ENCODE measurements at regions not wholly inside any gene's neighbourhood (a gene's known extent, or its start where the extent isn't known, plus 50 kb on each side); places are given as distances from the start of the nearest gene placed in this dataset.

GRCh38 chr15:24879492-24879891 is 75.3 kb upstream of the SNRPN start:
- Mint-ChIP-seq H3K27ac (peak overlapping the region; percentile 85), H3K36me3 (peaks cover 28% of the 10 kb centered on the region), H3K9me3 (peaks cover 21% of the 10 kb centered on the region), H3K27me3 (ENCODE audit: low read depth) (no peaks in the 10 kb centered on the region; the same call in 1 of the 2 replicates), H3K4me3 (peak overlapping the region; percentile 34; the same call in 1 of the 2 replicates), H3K4me1 (peaks cover 42% of the 10 kb centered on the region)
- no peak for ATAC-seq
- CTCF ChIA-PET, result no interaction called here
- TF ChIP-seq IRF2 (CRISPR knock-in tag; IDR thresholded peaks at IDR 0.05; ENCODE audit: borderline replicate concordance, low read depth) (no peak), E2F5 (CRISPR knock-in tag; IDR thresholded peaks at IDR 0.05) (no peak), PREB (CRISPR knock-in tag; IDR thresholded peaks at IDR 0.05; ENCODE audit: borderline replicate concordance) (no peak), JAZF1 (CRISPR knock-in tag; IDR thresholded peaks at IDR 0.05) (no peak), EMX1 (CRISPR knock-in tag; IDR thresholded peaks at IDR 0.05) (no peak), ERG (CRISPR knock-in tag; IDR thresholded peaks at IDR 0.05) (no peak), GRHL2 (CRISPR knock-in tag; IDR thresholded peaks at IDR 0.05; ENCODE audit: insufficient replicate concordance, severe bottlenecking) (no peak)
- POLR2A ChIA-PET, result no interaction called here
- DNase-seq (ENCODE audit: low spot score), result no peak

GRCh38 chr15:24880663-24881062 is 74.1 kb upstream of the SNRPN start:
- Mint-ChIP-seq H3K4me1 (peaks cover 48% of the 10 kb centered on the region), H3K36me3 (peaks cover 25% of the 10 kb centered on the region), H3K4me3 (no peak overlapping the region), H3K27me3 (ENCODE audit: low read depth) (no peaks in the 10 kb centered on the region; the same call in 1 of the 2 replicates), H3K9me3 (peaks cover 15% of the 10 kb centered on the region), H3K27ac (no peak overlapping the region)
- CTCF ChIA-PET, result no interaction called here
- ATAC-seq (no peak), DNase-seq (ENCODE audit: low spot score) (no peak)
- POLR2A ChIA-PET, result no interaction called here
- TF ChIP-seq GRHL2 (CRISPR knock-in tag; IDR thresholded peaks at IDR 0.05; ENCODE audit: insufficient replicate concordance, severe bottlenecking) (no peak), OVOL2 (CRISPR knock-in tag; IDR thresholded peaks at IDR 0.05; ENCODE audit: borderline replicate concordance) (no peak), TEAD4 (CRISPR knock-in tag; IDR thresholded peaks at IDR 0.05) (no peak), ZNF512 (CRISPR knock-in tag; IDR thresholded peaks at IDR 0.05; ENCODE audit: borderline replicate concordance) (no peak), ZNF121 (CRISPR knock-in tag; IDR thresholded peaks at IDR 0.05) (peak; percentile 86), ATF2 (CRISPR knock-in tag; IDR thresholded peaks at IDR 0.05; ENCODE audit: borderline replicate concordance, low read depth) (no peak), FOXP1 (CRISPR knock-in tag; IDR thresholded peaks at IDR 0.05; ENCODE audit: borderline replicate concordance) (no peak)

- ATAC-seq, result no peak
- CTCF ChIA-PET, result no interaction called here
- no peak overlapping the region for H3K4me3 Mint-ChIP-seq
- POLR2A ChIA-PET, result interaction anchor here (0.6 kb wide), 1 partner anchor 982 kb away, joined by 3 read pairs; no protein-coding TSS in a partner anchor
- peaks cover 23% of the 10 kb centered on the region for H3K4me1 Mint-ChIP-seq
- no peaks in the 10 kb centered on the region for H3K27me3 Mint-ChIP-seq (ENCODE audit: low read depth)
- H3K36me3 Mint-ChIP-seq, result peaks cover 27% of the 10 kb centered on the region
- DNase-seq (ENCODE audit: low spot score), result no peak
- no peak overlapping the region for H3K27ac Mint-ChIP-seq
- peaks cover 20% of the 10 kb centered on the region for H3K9me3 Mint-ChIP-seq
- no peak for TF ChIP-seq PRDM15 (CRISPR knock-in tag; IDR thresholded peaks at IDR 0.05)
- TF ChIP-seq ZNF317 (CRISPR knock-in tag; IDR thresholded peaks at IDR 0.05; ENCODE audit: borderline replicate concordance, low read depth), result no peak
- no peak for TF ChIP-seq MAX (CRISPR knock-in tag; IDR thresholded peaks at IDR 0.05)
- TF ChIP-seq NR3C1 (CRISPR knock-in tag; conservative IDR thresholded peaks at IDR 0.05; ENCODE audit: low read depth), result no peak
- no peak for TF ChIP-seq SMAD3 (CRISPR knock-in tag; IDR thresholded peaks at IDR 0.05; ENCODE audit: borderline replicate concordance)
- no peak for TF ChIP-seq TCF7 (CRISPR knock-in tag; IDR thresholded peaks at IDR 0.05; ENCODE audit: low read depth)
- no peak for TF ChIP-seq ESRRA (CRISPR knock-in tag; IDR thresholded peaks at IDR 0.05; ENCODE audit: borderline replicate concordance)
Measured at GRCh38 chr15:24886538-24886937, 68.2 kb upstream of the SNRPN start.
